Mesendoderm (in vitro differentiated cells): ENCODE measurements at regions not wholly inside any gene's neighbourhood (a gene's known extent, or its start where the extent isn't known, plus 50 kb on each side); places are given as distances from the start of the nearest gene placed in this dataset.

Experiments
- DNase-seq: peaks from one replicate; pipeline ENCODE4 v3.0.0; 2013
- H2AK5ac ChIP-seq: 2 replicates; pipeline ENCODE4 v1.6.1; 2013; ENCODE audit warnings: low read length, inconsistent platforms
- H2BK120ac ChIP-seq: 2 replicates; pipeline ENCODE4 v1.6.1; 2013; ENCODE audit warnings: low read depth, mild to moderate bottlenecking, low read length, moderate library complexity, mixed read lengths
- H2BK15ac ChIP-seq: replicated peaks from 2 replicates; pipeline ENCODE4 v1.6.1; 2013; ENCODE audit warnings: low read depth, mild to moderate bottlenecking, moderate library complexity
- H2BK5ac ChIP-seq: 2 replicates; pipeline ENCODE4 v1.6.1; 2013; ENCODE audit warnings: low read length, inconsistent platforms
- H3K18ac ChIP-seq: 2 replicates; pipeline ENCODE4 v1.6.1; 2013; ENCODE audit warnings: mild to moderate bottlenecking, low read length, mixed read lengths
- H3K23ac ChIP-seq: one replicate; pipeline ENCODE4 v1.6.1; 2013; ENCODE audit warnings: low read length
- H3K27ac ChIP-seq: 2 replicates; pipeline ENCODE4 v1.5.1; 2013; ENCODE audit warnings: low read depth, mild to moderate bottlenecking, inconsistent platforms, low read length, moderate library complexity
- H3K27me3 ChIP-seq: 2 replicates; pipeline ENCODE4 v1.6.1; 2013; ENCODE audit warnings: low read length, control low read depth, mild to moderate bottlenecking, inconsistent platforms; ENCODE audit not compliant: insufficient read depth, poor library complexity
- H3K36me3 ChIP-seq: 2 replicates; pipeline ENCODE4 v1.6.1; 2013; ENCODE audit warnings: low read length, inconsistent platforms; ENCODE audit not compliant: control insufficient read depth, insufficient read depth
- H3K4ac ChIP-seq: one replicate; pipeline ENCODE4 v1.6.1; 2013; ENCODE audit warnings: low read depth, mild to moderate bottlenecking, low read length, moderate library complexity
- H3K4me1 ChIP-seq: 2 replicates; pipeline ENCODE4 v1.6.1; 2013; ENCODE audit warnings: low read depth, low read length, inconsistent platforms; ENCODE audit not compliant: control insufficient read depth
- H3K4me2 ChIP-seq: 2 replicates; pipeline ENCODE4 v1.6.1; 2013; ENCODE audit warnings: low read length
- H3K4me3 ChIP-seq: 2 replicates; pipeline ENCODE4 v1.5.1; 2013; ENCODE audit warnings: mild to moderate bottlenecking, low read length
- H3K56ac ChIP-seq: one replicate; pipeline ENCODE4 v1.6.1; 2013; ENCODE audit warnings: low read length
- H3K79me1 ChIP-seq: 2 replicates; pipeline ENCODE4 v1.6.1; 2013; ENCODE audit warnings: low read length, inconsistent platforms
- H3K79me2 ChIP-seq: 2 replicates; pipeline ENCODE4 v1.6.1; 2013; ENCODE audit warnings: mild to moderate bottlenecking, low read length; ENCODE audit not compliant: control insufficient read depth, insufficient read depth
- H3K9ac ChIP-seq: 2 replicates; pipeline ENCODE4 v1.6.1; 2013; ENCODE audit warnings: low read length, inconsistent platforms
- H4K5ac ChIP-seq: one replicate; pipeline ENCODE4 v1.6.1; 2013; ENCODE audit warnings: low read length
- H4K8ac ChIP-seq: one replicate; pipeline ENCODE4 v1.6.1; 2013; ENCODE audit warnings: low read depth, mild to moderate bottlenecking, control low read depth, low read length, moderate library complexity
- WGBS: extraction: QIAGEN DNeasy Blood & Tissue Kit; methylation state at CpG from one replicate; pipeline ENCODE4 v1.1.7; 2013; ENCODE audit warnings: low lambda C conversion rate, missing lambda C conversion rate; ENCODE audit not compliant: insufficient coverage; ENCODE audit errors: extremely low coverage; 5-methylcytosine and 5-hydroxymethylcytosine counted together

DNA sequence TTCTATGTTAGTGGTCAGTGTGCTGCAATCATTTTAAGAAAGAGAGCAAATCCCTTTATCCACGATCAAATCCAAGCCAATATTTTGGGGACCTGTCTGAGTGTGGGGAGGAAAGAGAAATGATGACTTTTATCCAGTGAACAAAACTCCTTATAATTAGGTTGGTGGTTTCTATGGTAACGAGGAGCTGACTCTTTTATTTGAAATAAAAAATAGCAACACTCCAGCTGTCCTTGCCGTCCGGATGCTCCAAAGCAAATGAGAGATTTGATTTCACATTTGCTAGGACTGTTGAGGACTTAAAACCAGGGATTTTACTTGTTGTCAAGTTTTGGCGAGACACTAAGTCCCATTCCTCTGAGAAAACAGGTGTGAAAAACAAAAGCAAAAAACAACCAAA, 154.0 kb upstream of the PRICKLE2 start:
- no peak overlapping the region for H3K4me2 ChIP-seq
- H3K36me3 ChIP-seq, result no peaks in the 10 kb centered on the region
- DNase-seq, result no peak
- no CpG with 5 or more reads among the region's 5 CpGs for WGBS
- H3K9ac ChIP-seq, result no peak overlapping the region
- H2AK5ac ChIP-seq, result no peak overlapping the region
- no peak overlapping the region for H2BK5ac ChIP-seq
- H3K27ac ChIP-seq, result no peak overlapping the region
- H2BK15ac ChIP-seq, result no peak overlapping the region
- H4K8ac ChIP-seq, result no peak overlapping the region
- H3K4me1 ChIP-seq, result no peaks in the 10 kb centered on the region
- H3K4me3 ChIP-seq, result no peak overlapping the region
- H2BK120ac ChIP-seq, result no peak overlapping the region
- H3K56ac ChIP-seq, result no peak overlapping the region
- no peak overlapping the region for H3K18ac ChIP-seq
- H3K23ac ChIP-seq, result no peak overlapping the region
- no peaks in the 10 kb centered on the region for H3K79me1 ChIP-seq
- H3K79me2 ChIP-seq, result no peaks in the 10 kb centered on the region
- H3K4ac ChIP-seq, result no peak overlapping the region
- no peak overlapping the region for H4K5ac ChIP-seq
- no peaks in the 10 kb centered on the region for H3K27me3 ChIP-seq

DNA sequence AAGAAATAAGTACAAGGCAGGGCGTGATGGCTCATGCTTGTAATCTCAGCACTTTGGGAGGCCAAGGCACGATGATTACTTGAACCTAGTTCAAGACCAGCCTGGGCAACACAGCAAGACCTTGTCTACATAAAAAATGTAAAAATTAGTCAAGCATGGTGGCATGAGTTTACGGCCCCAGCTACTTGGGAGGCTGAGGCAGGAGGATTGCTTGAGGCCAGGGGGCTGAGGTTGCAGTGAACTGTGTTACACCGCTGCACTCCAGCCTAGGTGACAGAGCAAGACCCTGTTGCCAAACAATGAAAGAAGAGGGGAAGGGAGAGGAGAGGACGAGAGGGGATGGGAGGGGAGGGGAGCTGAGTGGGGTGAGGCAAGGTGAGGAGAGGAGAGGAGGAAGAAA, 152.7 kb upstream of the PRICKLE2 start:
- Histone ChIP-seq H2BK15ac (no peak overlapping the region), H2AK5ac (no peak overlapping the region), H2BK120ac (no peak overlapping the region), H3K79me2 (no peaks in the 10 kb centered on the region), H3K36me3 (no peaks in the 10 kb centered on the region), H3K4me3 (no peak overlapping the region), H3K4me1 (no peaks in the 10 kb centered on the region), H2BK5ac (no peak overlapping the region), H3K27me3 (no peaks in the 10 kb centered on the region), H3K4ac (no peak overlapping the region), H3K79me1 (no peaks in the 10 kb centered on the region), H3K4me2 (no peak overlapping the region), H3K23ac (no peak overlapping the region), H3K27ac (no peak overlapping the region), H3K18ac (no peak overlapping the region), H3K56ac (no peak overlapping the region), H3K9ac (no peak overlapping the region), H4K5ac (no peak overlapping the region), H4K8ac (no peak overlapping the region)
- DNase-seq, result no peak
- no CpG with 5 or more reads among the region's 5 CpGs for WGBS

DNA sequence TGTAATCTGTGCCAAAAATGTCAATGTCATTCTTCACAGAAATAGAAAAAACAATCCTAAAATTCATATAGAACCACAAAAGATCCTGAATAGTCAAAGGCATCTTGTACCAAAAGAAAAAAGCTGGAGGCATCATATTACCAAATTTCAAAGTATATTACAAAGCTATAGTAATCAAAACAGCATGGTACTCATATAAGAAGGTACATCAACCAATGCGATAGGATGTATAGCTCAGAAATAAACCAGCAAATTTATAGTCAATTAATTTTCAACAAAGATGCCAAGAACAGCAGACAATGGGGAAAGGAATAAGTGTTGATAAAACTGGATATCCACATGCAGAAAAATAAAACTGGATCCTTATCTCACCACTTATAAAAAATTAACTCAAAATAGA, 150.5 kb upstream of the PRICKLE2 start:
- Histone ChIP-seq H3K18ac (no peak overlapping the region), H3K4me2 (no peak overlapping the region)

DNA sequence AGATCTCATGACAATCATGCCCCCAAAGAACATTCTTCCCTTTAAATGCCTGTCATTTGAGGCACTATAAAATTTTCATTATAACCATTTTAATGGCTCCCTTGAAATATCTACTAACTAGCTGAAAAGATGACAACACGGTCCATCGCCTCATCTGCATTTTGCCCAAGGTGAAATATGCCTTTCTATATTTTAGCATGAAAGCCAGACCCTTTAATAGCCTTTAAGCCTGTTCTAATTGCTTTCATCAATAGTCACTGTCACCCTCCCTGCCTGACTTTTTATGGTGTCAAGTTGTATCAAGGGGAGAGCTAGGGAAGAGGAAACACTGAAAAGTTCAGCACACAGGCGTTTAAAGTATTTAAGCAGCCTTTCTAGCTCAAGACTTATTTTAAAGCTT, 144.1 kb upstream of the PRICKLE2 start:
- no CpG with 5 or more reads among the region's 3 CpGs for WGBS
- DNase-seq, result no peak
- H3K4me3 ChIP-seq, result no peak overlapping the region

More for the DNA sequence above, 150.5 kb upstream of the PRICKLE2 start:
- Histone ChIP-seq H3K4me3 (no peak overlapping the region), H4K8ac (no peak overlapping the region), H3K27ac (no peak overlapping the region), H3K56ac (no peak overlapping the region), H3K4me1 (no peaks in the 10 kb centered on the region), H2BK15ac (no peak overlapping the region), H4K5ac (no peak overlapping the region), H2BK5ac (no peak overlapping the region), H3K9ac (no peak overlapping the region), H3K23ac (no peak overlapping the region), H2AK5ac (no peak overlapping the region), H3K4ac (no peak overlapping the region), H3K79me2 (no peaks in the 10 kb centered on the region), H3K27me3 (no peaks in the 10 kb centered on the region), H2BK120ac (no peak overlapping the region), H3K36me3 (no peaks in the 10 kb centered on the region), H3K79me1 (no peaks in the 10 kb centered on the region)
- no CpG with 5 or more reads among the region's 1 CpG for WGBS
- no peak for DNase-seq

DNA sequence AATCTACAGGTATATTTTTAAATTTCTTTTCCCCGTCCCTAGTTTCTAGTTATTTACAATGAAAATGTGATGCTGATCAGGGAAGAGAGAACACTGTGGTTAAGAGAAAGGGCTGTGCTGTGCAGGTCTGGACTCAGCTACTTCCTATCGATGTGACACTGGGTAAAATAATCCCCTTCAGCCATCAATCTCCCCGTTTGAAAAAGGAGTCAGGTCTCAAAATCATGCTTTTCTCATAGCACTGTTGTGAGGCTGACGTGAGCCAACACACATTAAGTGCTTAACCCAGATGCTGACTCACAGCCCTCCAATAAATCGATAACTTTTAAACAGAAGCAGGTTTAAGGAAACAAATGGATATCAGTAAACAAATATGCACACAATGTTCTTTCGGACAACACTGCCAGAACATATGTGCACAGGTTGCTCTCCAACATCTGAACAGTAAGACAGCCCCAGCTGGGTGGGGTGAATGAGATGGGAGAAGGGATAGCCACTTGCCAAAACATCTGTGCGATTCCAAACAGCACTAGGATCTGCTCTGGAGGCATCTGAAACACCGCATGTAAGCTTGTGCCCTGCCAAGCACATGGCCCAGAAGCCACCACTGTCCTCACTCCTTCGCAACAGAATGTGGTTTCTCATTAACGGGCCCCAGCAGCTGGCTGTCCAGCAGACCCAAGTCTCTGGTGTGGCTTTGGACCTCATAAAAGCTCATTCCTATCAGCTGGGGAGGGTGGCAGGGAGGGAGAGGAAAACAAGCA, 143.2 kb upstream of the PRICKLE2 start:
- no peaks in the 10 kb centered on the region for H3K27me3 ChIP-seq
- H3K56ac ChIP-seq, result no peak overlapping the region
- no CpG with 5 or more reads among the region's 10 CpGs for WGBS
- no peak overlapping the region for H2BK5ac ChIP-seq
- H3K4me3 ChIP-seq, result no peak overlapping the region
- H3K23ac ChIP-seq, result no peak overlapping the region
- H4K8ac ChIP-seq, result no peak overlapping the region
- H3K79me1 ChIP-seq, result no peaks in the 10 kb centered on the region
- no peak overlapping the region for H2BK15ac ChIP-seq
- no peaks in the 10 kb centered on the region for H3K79me2 ChIP-seq
- H2AK5ac ChIP-seq, result no peak overlapping the region
- no peak overlapping the region for H3K9ac ChIP-seq
- no peak overlapping the region for H3K4me2 ChIP-seq
- H3K27ac ChIP-seq, result no peak overlapping the region
- no peaks in the 10 kb centered on the region for H3K36me3 ChIP-seq
- H4K5ac ChIP-seq, result no peak overlapping the region
- no peak for DNase-seq
- H3K18ac ChIP-seq, result no peak overlapping the region
- no peak overlapping the region for H2BK120ac ChIP-seq
- no peaks in the 10 kb centered on the region for H3K4me1 ChIP-seq
- no peak overlapping the region for H3K4ac ChIP-seq

More for the DNA sequence above, 144.1 kb upstream of the PRICKLE2 start:
- no peak overlapping the region for H4K5ac ChIP-seq
- no peaks in the 10 kb centered on the region for H3K79me1 ChIP-seq
- no peak overlapping the region for H2BK120ac ChIP-seq
- no peak overlapping the region for H2BK15ac ChIP-seq
- H3K9ac ChIP-seq, result no peak overlapping the region
- H3K79me2 ChIP-seq, result no peaks in the 10 kb centered on the region
- H2BK5ac ChIP-seq, result no peak overlapping the region
- no peak overlapping the region for H3K56ac ChIP-seq
- no peaks in the 10 kb centered on the region for H3K27me3 ChIP-seq
- H3K4ac ChIP-seq, result no peak overlapping the region
- H2AK5ac ChIP-seq, result no peak overlapping the region
- no peak overlapping the region for H4K8ac ChIP-seq
- H3K4me2 ChIP-seq, result no peak overlapping the region
- H3K27ac ChIP-seq, result no peak overlapping the region
- no peaks in the 10 kb centered on the region for H3K4me1 ChIP-seq
- H3K36me3 ChIP-seq, result no peaks in the 10 kb centered on the region
- no peak overlapping the region for H3K18ac ChIP-seq
- H3K23ac ChIP-seq, result no peak overlapping the region

DNA sequence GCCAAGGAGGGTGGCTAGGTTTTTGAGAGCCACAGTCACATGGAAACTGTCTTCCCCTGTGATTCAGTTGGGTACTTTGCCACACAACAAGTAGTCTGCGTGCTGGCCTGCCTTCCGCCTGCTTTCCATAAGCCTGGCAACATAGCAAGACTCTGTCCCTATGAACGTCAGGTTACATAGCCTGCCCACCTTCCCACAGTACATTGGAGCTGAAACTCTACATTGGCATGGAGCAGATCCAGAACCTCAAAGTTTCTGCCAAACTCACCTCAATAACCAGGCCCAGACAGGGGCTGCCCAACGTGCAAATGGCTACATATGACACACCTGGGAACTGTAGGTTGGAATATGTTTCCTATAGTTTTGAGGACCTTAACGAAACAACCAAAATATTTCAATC, 140.6 kb upstream of the PRICKLE2 start:
- no peak overlapping the region for H2AK5ac ChIP-seq
- H3K79me2 ChIP-seq, result no peaks in the 10 kb centered on the region
- no peak overlapping the region for H4K5ac ChIP-seq
- no peaks in the 10 kb centered on the region for H3K79me1 ChIP-seq
- no peak overlapping the region for H3K23ac ChIP-seq
- H3K36me3 ChIP-seq, result no peaks in the 10 kb centered on the region
- no peaks in the 10 kb centered on the region for H3K27me3 ChIP-seq
- H3K4me1 ChIP-seq, result no peaks in the 10 kb centered on the region
- no peak overlapping the region for H3K27ac ChIP-seq
- no peak overlapping the region for H3K4me3 ChIP-seq
- no peak overlapping the region for H3K4me2 ChIP-seq
- H3K18ac ChIP-seq, result no peak overlapping the region
- no peak overlapping the region for H3K9ac ChIP-seq
- H2BK5ac ChIP-seq, result no peak overlapping the region
- H2BK120ac ChIP-seq, result no peak overlapping the region
- no peak for DNase-seq
- WGBS, result no CpG with 5 or more reads among the region's 5 CpGs
- H2BK15ac ChIP-seq, result no peak overlapping the region
- H3K4ac ChIP-seq, result no peak overlapping the region
- no peak overlapping the region for H4K8ac ChIP-seq
- no peak overlapping the region for H3K56ac ChIP-seq
